HG02981 (cell line): ENCODE measurements at regions not wholly inside any gene's neighbourhood (a gene's known extent, or its start where the extent isn't known, plus 50 kb on each side); places are given as distances from the start of the nearest gene placed in this dataset.
"Not testable (repeated sequence)": the region's sequence is repeated elsewhere in the genome, so short reads cannot be mapped to it uniquely, and the experiment has no call there.

Experiments
- ATAC-seq: cut with Tn5 transposase; IDR thresholded peaks from one replicate; pipeline ENCODE4 v1.9.1; 2021; ENCODE audit warnings: mild to moderate bottlenecking, moderate library complexity; ENCODE audit not compliant: unreplicated experiment

DNA sequence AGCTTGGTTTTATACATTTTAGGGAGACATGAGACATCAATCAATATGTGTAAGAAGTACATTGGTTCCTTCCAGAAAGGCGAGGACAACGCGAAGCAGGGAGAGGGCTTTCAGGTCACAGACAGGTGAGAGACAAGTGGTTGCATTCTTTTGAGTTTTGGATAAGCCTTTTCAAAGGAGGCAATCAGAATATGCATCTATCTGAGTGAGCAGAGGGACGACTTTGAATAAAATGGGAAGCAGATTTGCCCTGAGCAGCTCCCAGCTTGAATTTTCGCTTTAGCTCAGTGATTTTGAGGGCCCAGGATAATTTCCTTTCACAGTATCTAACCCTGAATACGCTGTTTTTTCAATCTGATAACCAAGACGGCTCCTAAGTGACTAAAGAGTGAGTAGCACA is 82.5 kb upstream of the MYO3A start:
- ATAC-seq = no peak

DNA sequence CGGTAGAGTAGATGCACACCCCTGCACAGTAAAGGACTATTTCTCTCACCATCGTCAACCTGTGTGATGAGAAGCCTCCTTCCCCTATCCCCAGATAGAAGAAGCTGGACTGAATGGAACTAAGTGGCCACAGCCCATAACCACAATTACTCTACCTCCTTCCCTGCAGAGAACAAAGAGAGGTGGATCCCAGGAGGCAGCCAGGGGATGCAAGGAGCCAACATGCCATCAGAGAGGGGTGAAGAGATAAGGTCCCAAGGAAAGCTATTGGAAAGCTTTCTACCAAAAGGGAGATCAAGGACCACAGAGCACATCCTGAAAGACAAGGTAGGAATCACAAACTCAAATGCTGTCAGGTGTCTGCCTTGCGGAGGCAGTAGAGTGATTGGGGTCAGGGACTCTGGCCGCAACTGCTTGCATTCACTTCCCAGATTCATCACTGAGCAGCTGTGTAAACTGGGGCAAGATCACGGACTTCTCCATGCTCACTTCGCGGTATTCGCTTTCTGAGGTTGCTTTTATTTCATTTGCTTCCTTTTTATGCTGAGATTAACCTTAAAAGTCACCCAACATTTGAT is 81.6 kb upstream of the MYO3A start:
- no peak for ATAC-seq

DNA sequence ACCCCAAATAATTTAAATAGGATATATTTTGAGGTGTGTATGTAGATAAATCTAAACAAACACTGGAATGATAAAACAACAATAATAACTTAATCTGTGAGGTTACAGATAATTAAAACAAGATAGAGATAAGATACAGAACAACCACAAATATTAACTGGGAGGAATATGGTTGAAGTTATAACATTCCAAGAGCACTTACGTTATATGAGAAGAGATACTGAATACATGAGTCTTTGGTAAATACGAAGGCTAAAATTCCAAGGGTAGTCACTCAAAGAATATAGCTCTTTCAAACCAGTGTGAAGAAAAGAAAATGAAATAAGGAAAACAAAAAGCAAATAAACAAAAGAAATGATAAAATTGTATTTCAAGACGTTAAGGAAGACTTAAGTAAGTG is 76.0 kb upstream of the MYO3A start:
- ATAC-seq = no peak

DNA sequence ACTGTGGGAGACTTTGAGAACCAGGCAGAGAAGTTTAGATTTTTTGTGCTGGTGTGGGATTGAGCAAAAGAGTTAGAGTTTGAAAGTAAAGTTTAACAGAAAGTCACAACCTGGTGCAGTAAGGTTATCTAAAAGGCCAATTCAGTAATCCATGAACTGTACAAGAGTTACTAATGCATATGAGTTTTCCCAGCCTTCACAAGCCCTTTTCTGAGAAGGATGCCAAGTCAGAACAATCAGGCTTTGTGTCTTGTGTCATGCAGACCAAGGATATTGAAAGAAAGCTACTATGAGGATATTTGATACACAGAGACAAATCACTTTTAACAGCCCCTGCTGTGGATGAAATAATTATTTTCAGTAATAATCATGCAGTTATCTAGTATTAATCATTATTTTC is 68.8 kb upstream of the MYO3A start:
- ATAC-seq = no peak

DNA sequence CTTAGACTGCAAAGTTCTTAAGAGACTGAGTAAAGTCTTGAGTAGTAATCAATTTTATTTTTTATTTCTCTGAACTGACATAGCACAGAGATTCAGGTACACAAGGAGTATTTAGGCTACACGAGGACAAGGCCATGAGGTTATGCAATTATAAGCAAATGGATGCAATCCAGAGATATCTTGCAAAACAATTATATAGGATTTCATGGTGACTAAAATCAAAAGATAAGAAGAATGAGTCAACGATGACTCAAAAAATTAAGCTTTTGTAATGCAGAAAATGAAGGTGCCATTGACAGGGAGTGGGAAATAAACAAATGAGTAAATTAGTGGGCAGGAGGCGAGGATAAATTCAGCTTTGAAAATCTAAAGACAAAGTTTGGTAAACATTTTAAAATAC is 66.7 kb upstream of the MYO3A start:
- ATAC-seq = no peak

DNA sequence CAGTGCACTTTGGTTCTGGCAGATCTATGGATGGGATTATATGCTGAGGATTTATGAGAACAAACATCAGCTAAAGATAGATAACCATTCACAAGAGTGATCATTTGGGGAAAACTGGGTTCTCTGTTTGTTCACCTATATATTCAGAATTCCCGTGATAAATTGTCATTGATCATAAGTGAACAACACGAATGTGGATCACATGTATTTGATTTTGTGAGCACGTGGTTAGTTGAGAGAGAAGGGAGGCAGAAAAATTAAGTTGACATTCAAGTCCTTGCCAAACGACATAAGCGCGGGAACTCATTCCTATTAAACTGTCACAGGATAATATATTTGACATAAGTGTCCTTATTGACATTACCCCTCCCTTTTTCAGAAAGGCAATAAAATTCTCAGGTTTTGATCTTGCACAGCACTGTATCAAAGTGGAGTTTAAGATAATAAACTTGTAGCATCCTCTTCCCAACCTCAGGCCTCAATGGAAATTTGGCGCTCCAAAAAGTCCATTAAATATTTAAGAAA is 64.9 kb upstream of the MYO3A start:
- no peak for ATAC-seq

DNA sequence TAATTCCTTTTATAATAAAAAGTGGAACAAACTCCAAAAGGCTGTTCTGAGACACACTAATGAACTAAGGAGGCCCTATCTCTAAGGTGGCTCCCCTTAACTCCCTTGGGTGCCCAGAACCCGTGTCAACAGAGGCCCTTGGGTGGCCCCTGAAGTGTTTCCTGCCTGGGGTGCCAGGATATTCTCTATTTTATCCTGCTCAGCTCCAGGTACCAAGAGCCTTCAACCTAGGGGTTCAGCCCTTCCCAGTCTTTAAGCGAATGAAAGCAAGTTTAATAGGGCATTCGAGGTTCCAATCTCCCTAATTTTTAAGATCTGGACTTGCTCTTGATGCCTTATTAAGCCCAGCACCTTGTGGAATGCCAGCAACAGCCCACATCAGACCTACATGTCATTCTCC is 64.4 kb upstream of the MYO3A start:
- ATAC-seq = no peak

DNA sequence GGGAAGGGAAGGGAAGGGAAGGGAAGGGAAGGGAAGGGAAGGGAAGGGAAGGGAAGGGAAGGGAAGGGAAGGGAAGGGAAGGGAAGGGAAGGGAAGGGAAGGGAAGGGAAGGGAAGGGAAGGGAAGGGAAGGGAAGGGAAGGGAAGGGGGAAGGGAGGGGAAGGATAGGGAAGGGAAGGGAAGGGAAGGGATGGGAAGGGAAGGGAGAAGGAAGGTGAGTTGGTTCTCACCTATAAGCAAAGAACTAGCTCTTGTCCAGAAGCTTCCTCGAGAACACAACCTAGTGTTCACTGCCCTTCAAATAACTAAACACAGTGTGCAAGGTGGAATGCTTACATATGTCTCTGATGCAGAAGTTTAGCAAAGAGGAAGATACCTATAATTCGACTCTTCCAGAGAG is 59.6 kb upstream of the MYO3A start:
- not testable (repeated sequence) for ATAC-seq

DNA sequence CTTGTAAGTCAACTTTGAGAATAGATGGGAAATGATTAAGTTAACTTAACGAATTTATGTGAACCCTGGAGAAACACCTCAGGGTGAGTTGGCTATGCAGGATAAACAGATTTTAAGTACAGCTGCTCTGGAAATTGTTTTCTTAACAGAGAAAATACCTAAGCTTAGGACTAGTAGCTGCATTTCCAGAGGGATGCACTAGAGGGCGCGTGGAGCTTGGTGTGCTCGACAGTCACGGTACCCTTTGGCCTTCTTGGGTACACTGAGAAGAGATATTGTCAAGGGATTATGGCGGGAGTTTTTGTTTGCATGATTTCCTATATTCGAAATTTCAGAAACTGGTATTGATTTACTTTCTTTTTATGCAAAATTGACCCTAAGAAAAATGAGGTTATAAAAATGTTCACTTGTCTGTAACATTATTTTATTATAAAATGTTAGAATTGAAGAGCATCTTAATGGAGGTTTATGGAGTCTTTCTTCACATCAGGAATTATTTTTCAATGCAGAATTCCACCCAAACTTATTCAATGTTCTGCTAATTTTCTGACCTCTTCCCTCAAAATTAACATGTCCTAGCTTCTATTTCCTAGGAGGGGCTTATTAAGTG is 58.4 kb upstream of the MYO3A start:
- peak; percentile 95 for ATAC-seq

DNA sequence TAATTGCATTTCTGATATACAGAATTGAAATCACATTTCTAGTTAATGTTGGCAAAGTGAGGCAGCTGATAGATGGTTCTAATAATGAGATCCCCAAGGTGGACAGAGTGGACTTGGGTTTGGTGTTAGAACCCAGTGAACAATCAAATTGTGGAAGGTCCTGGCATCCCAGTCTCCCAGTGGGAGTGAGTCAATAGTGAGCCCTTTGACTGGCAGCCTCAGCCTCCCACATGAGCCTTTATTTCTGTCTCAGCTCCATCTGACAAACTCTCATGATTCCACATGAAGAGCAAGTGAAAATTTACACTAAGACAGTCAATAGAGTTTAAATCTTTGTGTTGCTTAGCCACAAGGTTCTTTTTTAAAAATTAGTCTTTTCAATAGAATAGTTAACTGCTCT is 56.7 kb upstream of the MYO3A start:
- no peak for ATAC-seq
